Adrenal gland (tissue), 5 donors: ENCODE measurements at regions not wholly inside any gene's neighbourhood (a gene's known extent, or its start where the extent isn't known, plus 50 kb on each side); places are given as distances from the start of the nearest gene placed in this dataset.

Experiments used
- CTCF ChIP-seq, 6 experiments: fragments of 450-650 bp in 4 of 6; fragments of 200-600 bp in 2 of 6; sonication (generic) in 1 of 6; IDR thresholded peaks; 1 replicate in 5 of 6; 2 replicates in 1 of 6; pipeline versions ENCODE4 v1.5.1 to v1.8.0; 2016 to 2021; ENCODE audit warnings: antibody characterized with exemption in 6 of 6, mild to moderate bottlenecking in 2 of 6, moderate library complexity in 1 of 6
- POLR2A ChIP-seq, 2 donors: fragments of 450-650 bp; IDR thresholded peaks; one replicate each; pipeline ENCODE4 v1.6.1; 2017; ENCODE audit warnings: antibody characterized with exemption in 2 of 2, mild to moderate bottlenecking in 2 of 2, moderate library complexity in 1 of 2
- donor health status: DM: no; HTN: no; CAD: no.

GRCh38 chr9:40927851-40928802, 200.4 kb downstream of the FOXD4L6 start:
- no peak for TF ChIP-seq CTCF (IDR thresholded peaks at IDR 0.05)
- no peak for TF ChIP-seq POLR2A (IDR thresholded peaks at IDR 0.05)
